HCT116 (cell line): ENCODE measurements at regions not wholly inside any gene's neighbourhood (a gene's known extent, or its start where the extent isn't known, plus 50 kb on each side); places are given as distances from the start of the nearest gene placed in this dataset.

Experiments
- ATAC-seq: fragments of 200-7000 bp; cut with Tn5 transposase; 2 replicates; pipeline ENCODE4 v1.9.1; 2020; ENCODE audit warnings: mild to moderate bottlenecking, moderate library complexity
- BruUV-seq: library from RNA; stranded (reverse); fragments of 400-500 nt; replicated peaks from 2 replicates; lab custom pipeline; 2021; lab: Mats Ljungman, UMichigan
- CTCF ChIA-PET: fragments of 300-600 bp; sonication (Branson Sonifier 250); formaldehyde crosslinking; loops from one replicate; lab custom pipeline; 2021; ENCODE audit warnings: antibody characterized with exemption; lab: Charles Lee
- POLR2A ChIA-PET: fragments of 300-600, 350-600 bp; sonication (Branson Sonifier 250); formaldehyde crosslinking; loops from one replicate; lab custom pipeline; 2021; ENCODE audit warnings: antibody characterized with exemption; lab: Charles Lee
- RAD21 ChIA-PET, 2 experiments: fragments of 300-600 bp; sonication (Branson Sonifier 250); formaldehyde crosslinking; loops; one replicate each; lab custom pipeline; 2023; ENCODE audit warnings: low total read pairs in 2 of 2; ENCODE audit not compliant: uncharacterized antibody in 2 of 2, unreplicated experiment in 2 of 2, low non-redundant PET in 1 of 2; lab: Charles Lee
- DNase-seq: peaks from one replicate; pipeline ENCODE4 v3.0.0-alpha.2; 2010; ENCODE audit warnings: low read depth, low spot score
- H2AFZ ChIP-seq: fragments of 200-600 bp; shearing (Covaris generic), sonication (generic); 2 replicates; pipeline ENCODE4 v1.6.1; 2017; ENCODE audit warnings: low read depth, mixed run types, mixed read lengths, antibody characterized with exemption, low read length; ENCODE audit not compliant: poor library complexity, severe bottlenecking
- H3K27ac ChIP-seq: 2 replicates; pipeline ENCODE4 v1.5.1; 2012; ENCODE audit warnings: low read depth, low read length
- H3K27me3 ChIP-seq: fragments of 200-600 bp; sonication (generic); 2 replicates; pipeline ENCODE4 v1.6.1; 2016; ENCODE audit warnings: mixed run types, low read length, mixed read lengths; ENCODE audit not compliant: insufficient read depth
- H3K36me3 ChIP-seq, 2 experiments: fragments of 200-500 bp in 1 of 2; fragments of 200-600 bp in 1 of 2; sonication (Bioruptor generic) in 1 of 2; sonication (generic) in 1 of 2; 2 replicates each; pipeline versions ENCODE4 v1.5.1 to v1.6.1; 2014 to 2016; ENCODE audit warnings: low read length in 2 of 2, inconsistent platforms in 1 of 2, mixed read lengths in 1 of 2, mixed run types in 1 of 2; ENCODE audit not compliant: insufficient read depth in 2 of 2, control insufficient read depth in 1 of 2
- H3K4me1 ChIP-seq, 2 experiments: fragments of 200-600 bp in 1 of 2; sonication (generic) in 1 of 2; 2 replicates each; pipeline versions ENCODE4 v1.5.1 to v1.6.1; 2012 to 2017; ENCODE audit warnings: low read length in 2 of 2, inconsistent platforms in 1 of 2, mild to moderate bottlenecking in 1 of 2, mixed read lengths in 1 of 2, mixed run types in 1 of 2, moderate library complexity in 1 of 2; ENCODE audit not compliant: insufficient read depth in 2 of 2, control insufficient read depth in 1 of 2
- H3K4me2 ChIP-seq: fragments of 200-600 bp; sonication (generic); 2 replicates; pipeline ENCODE4 v1.6.1; 2017; ENCODE audit warnings: mixed run types, low read length, mixed read lengths
- H3K4me3 ChIP-seq, 2 experiments: fragments of 200-600 bp in 1 of 2; sonication (generic) in 1 of 2; replicated peaks in 1 of 2; 2 replicates each; pipeline ENCODE4 v1.5.1; 2011 to 2016; ENCODE audit warnings: low read length in 2 of 2, control low read depth in 1 of 2, low read depth in 1 of 2, mild to moderate bottlenecking in 1 of 2, mixed read lengths in 1 of 2, mixed run types in 1 of 2
- H3K79me2 ChIP-seq: fragments of 200-600 bp; sonication (generic); 2 replicates; pipeline ENCODE4 v1.6.1; 2017; ENCODE audit warnings: mild to moderate bottlenecking, mixed run types, low read length, moderate library complexity, mixed read lengths; ENCODE audit not compliant: insufficient read depth
- H3K9ac ChIP-seq: fragments of 200-600 bp; sonication (generic); 2 replicates; pipeline ENCODE4 v1.6.1; 2016; ENCODE audit warnings: low read length, mixed read lengths
- H3K9me2 ChIP-seq: fragments of 200-600 bp; sonication (generic), shearing (Covaris generic); 2 replicates; pipeline ENCODE4 v1.6.1; 2017; ENCODE audit warnings: mixed run types, mild to moderate bottlenecking, moderate library complexity; ENCODE audit not compliant: insufficient read depth
- H3K9me3 ChIP-seq, 2 experiments: fragments of 200-500 bp in 1 of 2; fragments of 200-600 bp in 1 of 2; sonication (Bioruptor generic) in 1 of 2; sonication (generic) in 1 of 2; 2 replicates each; pipeline ENCODE4 v1.6.1; 2014 to 2017; ENCODE audit warnings: low read length in 2 of 2, mixed read lengths in 2 of 2, inconsistent platforms in 1 of 2, low read depth in 1 of 2, mild to moderate bottlenecking in 1 of 2, mixed run types in 1 of 2, moderate library complexity in 1 of 2; ENCODE audit not compliant: control insufficient read depth in 1 of 2, insufficient read depth in 1 of 2
- H4K20me1 ChIP-seq: fragments of 200-600 bp; sonication (generic), shearing (Covaris generic); 2 replicates; pipeline ENCODE4 v1.6.1; 2017; ENCODE audit warnings: mixed run types, mild to moderate bottlenecking, moderate library complexity; ENCODE audit not compliant: insufficient read depth
- ATF3 ChIP-seq: IDR thresholded peaks from 2 replicates; pipeline ENCODE4 v1.6.1; 2012
- CBX3 ChIP-seq: IDR thresholded peaks from 2 replicates; pipeline ENCODE4 v1.6.1; 2012; ENCODE audit warnings: low read depth
- CEBPB ChIP-seq: IDR thresholded peaks from 2 replicates; pipeline ENCODE4 v1.6.1; 2012; ENCODE audit warnings: low read depth
- EZH2 ChIP-seq: fragments of 200-600 bp; sonication (generic); IDR thresholded peaks from 2 replicates; pipeline ENCODE4 v1.6.1; 2017; ENCODE audit warnings: antibody characterized with exemption, mixed run types
- EZH2phosphoT487 ChIP-seq: fragments of 200-600 bp; IDR thresholded peaks from 2 replicates; pipeline ENCODE4 v1.6.1; 2018; ENCODE audit warnings: antibody characterized with exemption, borderline replicate concordance
- FOSL1 ChIP-seq: IDR thresholded peaks from 2 replicates; pipeline ENCODE4 v1.6.1; 2012; ENCODE audit warnings: low read depth
- JUND ChIP-seq: IDR thresholded peaks from 2 replicates; pipeline ENCODE4 v1.6.1; 2012
- MAX ChIP-seq: IDR thresholded peaks from 2 replicates; pipeline ENCODE4 v1.6.1; 2012
- POLR2A ChIP-seq: IDR thresholded peaks from 2 replicates; pipeline ENCODE4 v1.7.0; 2011; ENCODE audit warnings: borderline replicate concordance; ENCODE audit not compliant: insufficient read depth, insufficient read length; ENCODE audit errors: extremely low read depth
- POLR2AphosphoS5 ChIP-seq: IDR thresholded peaks from 2 replicates; pipeline ENCODE4 v1.6.1; 2011; ENCODE audit warnings: mild to moderate bottlenecking, low read depth, low read length, moderate library complexity
- SIN3A ChIP-seq: IDR thresholded peaks from 2 replicates; pipeline ENCODE4 v1.6.1; 2012; ENCODE audit warnings: low read depth
- SP1 ChIP-seq: IDR thresholded peaks from 2 replicates; pipeline ENCODE4 v1.6.1; 2012; ENCODE audit warnings: low read depth
- TCF7L2 ChIP-seq: IDR thresholded peaks from 2 replicates; pipeline ENCODE4 v1.7.0; 2011; ENCODE audit warnings: borderline replicate concordance, inconsistent platforms; ENCODE audit not compliant: insufficient read depth, insufficient read length; ENCODE audit errors: extremely low read depth
- ZBTB33 ChIP-seq: IDR thresholded peaks from 2 replicates; pipeline ENCODE4 v1.6.1; 2011; ENCODE audit warnings: mild to moderate bottlenecking, low read length, moderate library complexity; ENCODE audit not compliant: insufficient replicate concordance; ENCODE audit errors: extremely low read depth
- ZNF274 ChIP-seq: fragments of 200-500 bp; sonication (Bioruptor generic); IDR thresholded peaks from 2 replicates; pipeline ENCODE4 v1.6.1; 2014; ENCODE audit warnings: mild to moderate bottlenecking, low read depth, low read length, inconsistent platforms
- intact Hi-C: fragments of 100-400 bp; cut with micrococcal nuclease; formaldehyde crosslinking; loops from 2 replicates; pipeline ENCODE4 v1.10.0; 2022

- Histone ChIP-seq H4K20me1 (no peaks in the 10 kb centered on the region), H3K4me2 (no peak overlapping the region), H3K9me3 (no peaks in the 10 kb centered on the region), H3K4me3 (no peak overlapping the region), H2AFZ (no peak overlapping the region), H3K27me3 (peaks cover 24% of the 10 kb centered on the region; the same call in 1 of the 2 replicates), H3K4me1 (no peaks in the 10 kb centered on the region), H3K79me2 (no peaks in the 10 kb centered on the region), H3K27ac (no peak overlapping the region), H3K36me3 (no peaks in the 10 kb centered on the region), H3K9ac (no peak overlapping the region), H3K9me2 (no peaks in the 10 kb centered on the region)
- RAD21 ChIA-PET: no interaction called here
- ATAC-seq (no peak), DNase-seq (no peak)
- POLR2A ChIA-PET: no interaction called here
- no TSS peak for BruUV-seq
- CTCF ChIA-PET: no interaction called here
- TF ChIP-seq TCF7L2 (no peak), ZBTB33 (no peak), FOSL1 (no peak), EZH2 (no peak), SIN3A (no peak), JUND (no peak), CEBPB (no peak), SP1 (no peak), CBX3 (no peak), EZH2phosphoT487 (no peak), POLR2AphosphoS5 (no peak), MAX (no peak), POLR2A (no peak), ATF3 (no peak), ZNF274 (no peak)
- intact Hi-C loops: no loop called here
Observed at GRCh38 chr11:19395050-19395449, 154.3 kb upstream of the E2F8 start.
